Suprapubic skin (tissue), 4 donors: ENCODE measurements at regions not wholly inside any gene's neighbourhood (a gene's known extent, or its start where the extent isn't known, plus 50 kb on each side); places are given as distances from the start of the nearest gene placed in this dataset.
"Not testable (repeated sequence)": the region's sequence is repeated elsewhere in the genome, so short reads cannot be mapped to it uniquely, and the experiment has no call there.

Experiments
- DNase-seq, 2 donors: peaks; one replicate each; pipeline ENCODE4 v3.0.0-alpha.2; 2019; ENCODE audit warnings: low spot score in 2 of 2
- H3K27ac ChIP-seq: fragments of 200-600 bp; sonication (generic); one replicate; pipeline ENCODE4 v1.5.1; 2019
- H3K27me3 ChIP-seq: fragments of 200-600 bp; sonication (generic); one replicate; pipeline ENCODE4 v1.5.1; 2019
- H3K36me3 ChIP-seq: fragments of 200-600 bp; sonication (generic); one replicate; pipeline ENCODE4 v1.5.1; 2019
- H3K4me1 ChIP-seq: fragments of 200-600 bp; sonication (generic); one replicate; pipeline ENCODE4 v1.5.1; 2019
- H3K4me3 ChIP-seq: fragments of 200-600 bp; sonication (generic); one replicate; pipeline ENCODE4 v1.5.1; 2019; ENCODE audit warnings: mild to moderate bottlenecking
- H3K9me3 ChIP-seq: fragments of 200-600 bp; sonication (generic); one replicate; pipeline ENCODE4 v1.5.1; 2019
- EP300 ChIP-seq: sonication (generic); formaldehyde crosslinking; IDR thresholded peaks from one replicate; pipeline ENCODE4 v1.6.1; 2017; ENCODE audit warnings: antibody characterized with exemption
- POLR2A ChIP-seq, 2 donors: fragments of 450-650 bp; IDR thresholded peaks; one replicate each; pipeline ENCODE4 v1.6.1; 2017; ENCODE audit warnings: antibody characterized with exemption in 2 of 2, mild to moderate bottlenecking in 2 of 2, moderate library complexity in 2 of 2
- POLR2AphosphoS5 ChIP-seq, 3 donors: sonication (generic); formaldehyde crosslinking; IDR thresholded peaks; one replicate each; pipeline ENCODE4 v1.6.1; 2017; ENCODE audit warnings: antibody characterized with exemption in 3 of 3
- WGBS: methylation state at CpG from one replicate; pipeline ENCODE4 v1.1.5; 2018; 5-methylcytosine and 5-hydroxymethylcytosine counted together
- TF ChIP-seq, protein P1 (sequence below), 2 donors: fragments of 200-600 bp in 1 of 2; fragments of 450-650 bp in 1 of 2; sonication (generic) in 1 of 2; IDR thresholded peaks; one replicate each; pipeline ENCODE4 v1.5.1; 2016 to 2019; ENCODE audit warnings: antibody characterized with exemption in 2 of 2, mild to moderate bottlenecking in 1 of 2, moderate library complexity in 1 of 2

DNA sequence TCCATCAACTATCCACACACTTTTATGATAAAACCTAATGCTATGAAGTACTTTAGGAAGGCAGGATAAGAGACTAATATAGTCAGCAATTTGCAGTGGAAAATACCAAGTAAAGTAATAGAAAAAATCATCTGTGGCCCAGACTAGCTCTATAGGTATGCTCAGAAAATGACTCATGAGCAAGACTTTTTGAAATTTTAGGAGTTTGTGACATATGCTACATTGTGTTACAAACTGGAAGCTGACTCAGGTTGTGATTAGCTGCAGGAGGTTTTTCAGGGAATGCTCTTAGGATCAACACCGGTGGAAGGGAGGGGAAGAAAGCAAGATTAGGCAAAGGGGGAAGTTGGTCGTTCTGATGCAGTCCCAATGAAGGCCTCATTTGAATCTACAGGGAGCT is 56.1 kb downstream of the FEZF1 start:
- DNase-seq, result no peak
- Histone ChIP-seq H3K27me3 (peaks cover 10% of the 10 kb centered on the region), H3K4me1 (no peaks in the 10 kb centered on the region), H3K27ac (no peak overlapping the region), H3K9me3 (no peaks in the 10 kb centered on the region), H3K36me3 (no peaks in the 10 kb centered on the region), H3K4me3 (no peak overlapping the region)
- TF ChIP-seq, protein P1, sequence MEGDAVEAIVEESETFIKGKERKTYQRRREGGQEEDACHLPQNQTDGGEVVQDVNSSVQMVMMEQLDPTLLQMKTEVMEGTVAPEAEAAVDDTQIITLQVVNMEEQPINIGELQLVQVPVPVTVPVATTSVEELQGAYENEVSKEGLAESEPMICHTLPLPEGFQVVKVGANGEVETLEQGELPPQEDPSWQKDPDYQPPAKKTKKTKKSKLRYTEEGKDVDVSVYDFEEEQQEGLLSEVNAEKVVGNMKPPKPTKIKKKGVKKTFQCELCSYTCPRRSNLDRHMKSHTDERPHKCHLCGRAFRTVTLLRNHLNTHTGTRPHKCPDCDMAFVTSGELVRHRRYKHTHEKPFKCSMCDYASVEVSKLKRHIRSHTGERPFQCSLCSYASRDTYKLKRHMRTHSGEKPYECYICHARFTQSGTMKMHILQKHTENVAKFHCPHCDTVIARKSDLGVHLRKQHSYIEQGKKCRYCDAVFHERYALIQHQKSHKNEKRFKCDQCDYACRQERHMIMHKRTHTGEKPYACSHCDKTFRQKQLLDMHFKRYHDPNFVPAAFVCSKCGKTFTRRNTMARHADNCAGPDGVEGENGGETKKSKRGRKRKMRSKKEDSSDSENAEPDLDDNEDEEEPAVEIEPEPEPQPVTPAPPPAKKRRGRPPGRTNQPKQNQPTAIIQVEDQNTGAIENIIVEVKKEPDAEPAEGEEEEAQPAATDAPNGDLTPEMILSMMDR (IDR thresholded peaks at IDR 0.05), result no peak
- TF ChIP-seq POLR2A (IDR thresholded peaks at IDR 0.05), result no peak
- no peak for TF ChIP-seq EP300
- no peak for TF ChIP-seq POLR2AphosphoS5 (IDR thresholded peaks at IDR 0.05)
- WGBS, result 53% methylated on average over 2 of the region's 2 CpGs

DNA sequence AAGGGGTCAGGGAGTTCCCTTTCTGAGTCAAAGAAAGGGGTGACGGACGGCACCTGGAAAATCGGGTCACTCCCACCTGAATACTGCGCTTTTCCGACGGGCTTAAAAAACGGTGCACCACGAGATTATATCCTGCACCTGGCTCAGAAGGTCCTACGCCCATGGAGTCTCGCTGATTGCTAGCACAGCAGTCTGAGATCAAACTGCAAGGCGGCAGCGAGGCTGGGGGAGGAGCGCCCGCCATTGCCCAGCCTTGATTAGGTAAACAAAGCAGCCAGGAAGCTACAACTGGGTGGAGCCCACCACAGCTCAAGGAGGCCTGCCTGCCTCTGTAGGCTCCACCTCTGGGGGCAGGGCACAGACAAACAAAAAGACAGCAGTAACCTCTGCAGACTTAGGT is 65.8 kb downstream of the FEZF1 start:
- H3K36me3 ChIP-seq, H3K9me3 ChIP-seq, DNase-seq, H3K27me3 ChIP-seq, H3K27ac ChIP-seq, H3K4me3 ChIP-seq, H3K4me1 ChIP-seq: not testable (repeated sequence)
- WGBS, result 92% methylated on average over 12 of the region's 14 CpGs

DNA sequence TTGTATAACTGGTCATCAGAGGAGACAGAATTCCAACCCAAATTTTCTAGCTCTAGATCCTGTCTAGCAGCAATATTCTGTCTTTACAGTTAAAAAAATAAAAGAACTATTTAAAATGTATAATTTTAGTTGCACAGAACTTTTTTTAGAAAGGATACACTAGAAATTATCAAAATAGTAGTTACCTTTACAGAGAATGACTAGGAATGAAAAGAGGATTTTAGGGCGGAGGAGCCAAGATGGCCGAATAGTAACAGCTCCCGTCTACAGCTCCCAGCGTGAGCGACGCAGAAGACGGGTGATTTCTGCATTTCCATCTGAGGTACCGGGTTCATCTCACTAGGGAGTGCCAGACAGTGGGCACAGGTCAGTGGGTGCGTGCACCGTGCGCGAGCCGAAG is 66.3 kb downstream of the FEZF1 start:
- not testable (repeated sequence) for H3K27me3 ChIP-seq, H3K27ac ChIP-seq, H3K9me3 ChIP-seq, H3K36me3 ChIP-seq, DNase-seq, H3K4me3 ChIP-seq, H3K4me1 ChIP-seq
- 96% methylated on average over 13 of the region's 13 CpGs for WGBS

DNA sequence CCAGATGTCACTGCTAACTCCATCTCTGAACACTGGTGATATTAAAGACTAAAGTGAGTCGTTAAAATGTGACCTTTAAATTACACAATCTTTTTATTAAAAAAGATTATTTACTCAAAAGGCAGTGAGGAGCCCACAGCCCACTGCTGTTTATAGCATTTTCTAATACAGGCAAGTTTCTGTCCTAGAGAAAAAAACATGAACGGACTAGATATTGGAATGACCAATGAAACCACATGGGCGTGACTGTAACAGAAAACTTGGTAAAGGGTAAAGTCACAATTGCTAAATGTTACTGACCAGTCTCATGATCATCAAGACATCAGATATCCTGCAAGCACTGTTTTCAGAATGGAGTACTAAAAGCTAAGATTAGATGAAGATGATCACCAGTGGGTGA is 78.7 kb downstream of the FEZF1 start:
- no peak overlapping the region for H3K4me3 ChIP-seq
- no peak for DNase-seq
- TF ChIP-seq POLR2AphosphoS5 (IDR thresholded peaks at IDR 0.05) (no peak), EP300 (no peak), POLR2A (IDR thresholded peaks at IDR 0.05) (no peak)
- TF ChIP-seq, protein P1 (IDR thresholded peaks at IDR 0.05), result no peak
- no peaks in the 10 kb centered on the region for H3K9me3 ChIP-seq
- H3K36me3 ChIP-seq, result no peaks in the 10 kb centered on the region
- WGBS, result 69% methylated on average over 3 of the region's 3 CpGs
- no peaks in the 10 kb centered on the region for H3K27me3 ChIP-seq
- H3K27ac ChIP-seq, result no peak overlapping the region
- no peaks in the 10 kb centered on the region for H3K4me1 ChIP-seq

DNA sequence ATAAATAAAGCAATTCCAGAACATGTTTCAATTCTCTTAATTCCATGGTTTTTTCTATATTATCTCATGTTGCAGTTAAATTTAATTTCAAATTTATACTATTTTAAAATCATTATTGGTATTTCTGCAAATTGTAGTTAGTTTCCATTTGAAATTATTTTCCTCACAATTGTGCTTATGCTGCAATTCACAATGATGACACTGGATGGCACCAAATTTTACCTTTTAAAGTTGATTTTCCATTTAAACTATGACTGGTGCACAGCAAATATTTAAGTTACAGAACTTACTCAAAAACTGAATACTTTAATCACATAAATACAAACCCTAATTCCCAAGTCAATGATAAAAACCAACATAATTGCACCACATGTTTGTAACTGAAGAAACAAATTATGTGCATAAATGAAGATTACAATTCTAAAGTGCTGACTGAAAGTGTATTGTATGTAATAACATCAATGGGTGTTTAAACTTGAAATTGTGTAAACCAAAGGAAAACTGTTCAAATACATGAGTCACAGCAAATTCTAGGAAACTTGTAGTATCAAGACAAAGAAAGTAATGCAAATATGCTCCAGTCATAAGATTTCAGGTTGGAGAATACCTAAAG is 75.3 kb upstream of the AASS start:
- Histone ChIP-seq H3K9me3 (no peaks in the 10 kb centered on the region), H3K27me3 (no peaks in the 10 kb centered on the region), H3K36me3 (no peaks in the 10 kb centered on the region), H3K4me3 (no peak overlapping the region), H3K4me1 (no peaks in the 10 kb centered on the region), H3K27ac (no peak overlapping the region)
- TF ChIP-seq POLR2AphosphoS5 (IDR thresholded peaks at IDR 0.05), result no peak
- TF ChIP-seq, protein P1 (IDR thresholded peaks at IDR 0.05), result peak; percentile 13 to 58
- DNase-seq, result no peak

DNA sequence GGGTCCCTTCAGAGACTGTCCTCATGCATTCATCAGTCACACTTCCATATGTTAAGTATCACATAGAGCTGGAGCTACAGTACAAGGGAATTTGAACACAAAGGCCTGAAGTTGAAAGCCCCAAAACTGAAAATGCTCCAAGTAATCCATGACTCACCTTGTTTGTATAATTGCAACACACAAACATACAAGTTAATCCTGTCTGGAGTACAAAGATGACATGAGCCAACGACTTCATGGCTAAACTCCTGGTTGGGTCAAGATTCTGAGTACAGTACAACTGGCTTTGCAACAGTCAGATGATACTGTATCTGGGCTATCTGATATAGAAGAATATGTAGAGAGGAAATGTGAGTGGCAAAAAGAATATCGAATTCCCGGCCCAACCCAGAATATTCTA is 73.1 kb upstream of the AASS start:
- H3K27ac ChIP-seq, result no peak overlapping the region
- DNase-seq, result no peak
- TF ChIP-seq POLR2A (IDR thresholded peaks at IDR 0.05) (no peak), POLR2AphosphoS5 (IDR thresholded peaks at IDR 0.05) (no peak), EP300 (no peak)
- TF ChIP-seq, protein P1 (IDR thresholded peaks at IDR 0.05), result no peak
- WGBS, result 55% methylated on average over 3 of the region's 3 CpGs
- H3K36me3 ChIP-seq, result no peaks in the 10 kb centered on the region
- H3K27me3 ChIP-seq, result no peaks in the 10 kb centered on the region
- no peaks in the 10 kb centered on the region for H3K4me1 ChIP-seq
- no peaks in the 10 kb centered on the region for H3K9me3 ChIP-seq
- H3K4me3 ChIP-seq, result no peak overlapping the region
